ENCODE measurements at regions not wholly inside any gene's neighbourhood (a gene's known extent, or its start where the extent isn't known, plus 50 kb on each side); places are given as distances from the start of the nearest gene placed in this dataset.

DNA sequence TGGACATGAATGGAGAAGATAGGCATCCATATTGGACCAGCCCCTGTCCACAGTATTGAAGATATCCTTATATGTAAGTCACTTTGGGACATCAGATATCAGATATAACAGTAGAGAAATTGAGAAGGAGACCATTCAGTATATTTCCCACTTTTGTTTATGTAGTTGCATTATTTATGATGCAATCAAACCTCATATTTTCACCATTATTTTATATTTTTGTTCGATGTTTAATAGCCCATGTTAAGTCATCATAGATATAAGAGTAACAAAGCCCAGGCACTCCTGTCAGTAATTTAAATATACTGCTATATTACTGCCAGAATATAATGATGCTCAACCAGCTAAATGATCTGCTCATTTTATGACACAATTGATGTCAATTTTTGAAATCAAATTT is 744.5 kb upstream of the EPHA7 start:
- TF ChIP-seq POLR2AphosphoS5 (IDR thresholded peaks at IDR 0.05), result no peak
- TF ChIP-seq, protein P1, sequence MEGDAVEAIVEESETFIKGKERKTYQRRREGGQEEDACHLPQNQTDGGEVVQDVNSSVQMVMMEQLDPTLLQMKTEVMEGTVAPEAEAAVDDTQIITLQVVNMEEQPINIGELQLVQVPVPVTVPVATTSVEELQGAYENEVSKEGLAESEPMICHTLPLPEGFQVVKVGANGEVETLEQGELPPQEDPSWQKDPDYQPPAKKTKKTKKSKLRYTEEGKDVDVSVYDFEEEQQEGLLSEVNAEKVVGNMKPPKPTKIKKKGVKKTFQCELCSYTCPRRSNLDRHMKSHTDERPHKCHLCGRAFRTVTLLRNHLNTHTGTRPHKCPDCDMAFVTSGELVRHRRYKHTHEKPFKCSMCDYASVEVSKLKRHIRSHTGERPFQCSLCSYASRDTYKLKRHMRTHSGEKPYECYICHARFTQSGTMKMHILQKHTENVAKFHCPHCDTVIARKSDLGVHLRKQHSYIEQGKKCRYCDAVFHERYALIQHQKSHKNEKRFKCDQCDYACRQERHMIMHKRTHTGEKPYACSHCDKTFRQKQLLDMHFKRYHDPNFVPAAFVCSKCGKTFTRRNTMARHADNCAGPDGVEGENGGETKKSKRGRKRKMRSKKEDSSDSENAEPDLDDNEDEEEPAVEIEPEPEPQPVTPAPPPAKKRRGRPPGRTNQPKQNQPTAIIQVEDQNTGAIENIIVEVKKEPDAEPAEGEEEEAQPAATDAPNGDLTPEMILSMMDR (IDR thresholded peaks at IDR 0.05), result no peak
- TF ChIP-seq POLR2A (IDR thresholded peaks at IDR 0.05; ENCODE audit: low read depth), result no peak
